B cell (primary cell): ENCODE measurements at regions not wholly inside any gene's neighbourhood (a gene's known extent, or its start where the extent isn't known, plus 50 kb on each side); places are given as distances from the start of the nearest gene placed in this dataset.

Source experiments
- ATAC-seq: fragments of 200-7000 bp; cut with Tn5 transposase; one replicate; pipeline ENCODE4 v1.10.0; 2021; ENCODE audit warnings: low read depth, mild to moderate bottlenecking, moderate number of reproducible peaks, moderate library complexity
- CTCF ChIA-PET: fragments of 350-600 bp; sonication (Branson Sonifier 250); formaldehyde crosslinking; loops from one replicate; lab custom pipeline; 2021; ENCODE audit warnings: antibody characterized with exemption, inconsistent platforms; lab: Charles Lee
- POLR2A ChIA-PET: fragments of 350-600 bp; sonication (Branson Sonifier 250); formaldehyde crosslinking; loops from one replicate; lab custom pipeline; 2021; ENCODE audit warnings: antibody characterized with exemption; lab: Charles Lee
- DNase-seq: peaks from one replicate; pipeline ENCODE4 v3.0.0; 2013
- H2AFZ ChIP-seq: 2 replicates; pipeline ENCODE4 v1.6.1; 2012; ENCODE audit warnings: mild to moderate bottlenecking, low read depth, low read length; ENCODE audit not compliant: insufficient read depth, poor library complexity, severe bottlenecking
- H3K27ac ChIP-seq, 2 donors: 1 replicate in 1 of 2; 2 replicates in 1 of 2; pipeline ENCODE4 v1.5.1; 2012 to 2013; ENCODE audit warnings: low read length in 2 of 2, mild to moderate bottlenecking in 2 of 2, moderate library complexity in 1 of 2
- H3K27me3 ChIP-seq, 4 experiments: fragments of 200-600 bp in 1 of 4; sonication (generic) in 1 of 4; replicated peaks in 1 of 4; 1 replicate in 2 of 4; 2 replicates in 2 of 4; pipeline versions ENCODE4 v1.6.1 to v1.7.0; 2013 to 2016; ENCODE audit warnings: low read length in 3 of 4, mild to moderate bottlenecking in 2 of 4, mixed read lengths in 1 of 4, moderate library complexity in 1 of 4; ENCODE audit not compliant: insufficient read depth in 4 of 4, control insufficient read depth in 3 of 4; ENCODE audit errors: control extremely low read depth in 1 of 4
- H3K36me3 ChIP-seq, 2 experiments: replicated peaks in 1 of 2; 1 replicate in 1 of 2; 2 replicates in 1 of 2; pipeline versions ENCODE4 v1.6.1 to v1.7.1; 2013; ENCODE audit warnings: low read length in 1 of 2; ENCODE audit not compliant: insufficient read depth in 2 of 2, control insufficient read depth in 1 of 2; ENCODE audit errors: control extremely low read depth in 1 of 2, extremely low read depth in 1 of 2
- H3K4me1 ChIP-seq, 2 donors: fragments of 200-600 bp in 1 of 2; sonication (generic) in 1 of 2; 1 replicate in 1 of 2; 2 replicates in 1 of 2; pipeline versions ENCODE4 v1.5.1 to v1.6.1; 2013 to 2017; ENCODE audit warnings: low read length in 2 of 2; ENCODE audit not compliant: control insufficient read depth in 2 of 2, insufficient read depth in 2 of 2
- H3K4me2 ChIP-seq: replicated peaks from 2 replicates; pipeline ENCODE3; 2012; ENCODE audit warnings: mild to moderate bottlenecking, low read depth, low read length; ENCODE audit not compliant: poor library complexity, severe bottlenecking
- H3K4me3 ChIP-seq, 5 experiments: fragments of 200-600 bp in 1 of 5; sonication (generic) in 1 of 5; 1 replicate in 3 of 5; 2 replicates in 2 of 5; pipeline versions ENCODE4 v1.5.1 to v1.7.0; 2011 to 2016; ENCODE audit warnings: low read length in 4 of 5, mild to moderate bottlenecking in 4 of 5, low read depth in 2 of 5, control low read depth in 1 of 5, moderate library complexity in 1 of 5; ENCODE audit not compliant: insufficient read depth in 1 of 5; ENCODE audit errors: control extremely low read depth in 1 of 5, extremely low read depth in 1 of 5
- H3K79me2 ChIP-seq: fragments of 200-600 bp; sonication (generic); one replicate; pipeline ENCODE4 v1.6.0; 2016; ENCODE audit warnings: low read length; ENCODE audit not compliant: control insufficient read depth, insufficient read depth
- H3K9ac ChIP-seq: fragments of 200-600 bp; sonication (generic); 2 replicates; pipeline ENCODE4 v1.6.1; 2017; ENCODE audit warnings: mild to moderate bottlenecking, low read length, moderate library complexity
- H3K9me3 ChIP-seq, 3 donors: one replicate each; pipeline versions ENCODE4 v1.6.1 to v1.7.1; 2013; ENCODE audit warnings: low read length in 2 of 3; ENCODE audit not compliant: control insufficient read depth in 2 of 3, insufficient read depth in 1 of 3; ENCODE audit errors: control extremely low read depth in 1 of 3
- H4K20me1 ChIP-seq: 2 replicates; pipeline ENCODE4 v1.6.0; 2012; ENCODE audit warnings: mild to moderate bottlenecking, low read length; ENCODE audit not compliant: insufficient read depth, control insufficient read depth, poor library complexity, severe bottlenecking
- H3K27ac Mint-ChIP-seq: one replicate; pipeline ENCODE4 v1.8.0; 2021; ENCODE audit warnings: mixed read lengths
- H3K27me3 Mint-ChIP-seq: one replicate; pipeline ENCODE4 v1.8.0; 2021; ENCODE audit warnings: mixed read lengths
- H3K4me1 Mint-ChIP-seq: one replicate; pipeline ENCODE4 v1.8.0; 2021; ENCODE audit warnings: mixed read lengths
- H3K4me3 Mint-ChIP-seq: one replicate; pipeline ENCODE4 v1.8.0; 2021; ENCODE audit warnings: mixed read lengths
- H3K9me3 Mint-ChIP-seq: one replicate; pipeline ENCODE4 v1.8.0; 2022; ENCODE audit warnings: mixed read lengths; ENCODE audit not compliant: insufficient read depth
- CTCF ChIP-seq: fragments of 200-600 bp; IDR thresholded peaks from one replicate; pipeline ENCODE4 v1.8.0; 2022; ENCODE audit warnings: antibody characterized with exemption, mild to moderate bottlenecking
- EZH2 ChIP-seq: IDR thresholded peaks from 2 replicates; pipeline ENCODE4 v1.6.1; 2012; ENCODE audit warnings: borderline replicate concordance, low read depth, mild to moderate bottlenecking, moderate library complexity, low read length; ENCODE audit not compliant: insufficient read depth, poor library complexity, severe bottlenecking
- WGBS: methylation state at CpG from one replicate; pipeline ENCODE4 v1.1.5; 2013; ENCODE audit warnings: missing lambda C conversion rate; ENCODE audit not compliant: insufficient coverage; 5-methylcytosine and 5-hydroxymethylcytosine counted together
- intact Hi-C: fragments of 100-400 bp; cut with micrococcal nuclease; formaldehyde crosslinking; loops from one replicate; pipeline ENCODE4 v1.10.0; 2022

DNA sequence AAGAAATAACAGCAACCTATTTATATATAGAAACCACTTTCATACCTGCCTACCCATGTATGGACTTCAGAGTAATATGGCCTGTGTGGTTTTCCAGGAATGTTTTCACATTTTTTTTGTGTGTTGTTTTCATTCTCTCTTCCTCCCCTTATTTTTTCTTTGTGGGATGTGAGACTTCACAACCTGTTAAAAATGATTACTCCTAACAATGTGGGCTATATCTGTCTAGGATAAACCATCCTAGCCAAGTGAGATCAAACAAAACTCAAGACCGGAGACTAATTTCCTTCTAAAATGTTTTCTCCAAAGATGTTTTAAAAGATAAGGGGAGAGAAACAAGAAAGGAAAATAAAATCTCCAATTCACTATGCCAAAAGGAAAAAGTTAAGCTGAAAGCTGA lies 106.1 kb upstream of the DIPK2B start:
- no peak overlapping the region for H3K9ac ChIP-seq
- H3K27me3 ChIP-seq = no peaks in the 10 kb centered on the region
- H3K4me1 ChIP-seq = no peaks in the 10 kb centered on the region
- intact Hi-C loops = no loop called here
- no peak overlapping the region for H3K4me2 ChIP-seq
- POLR2A ChIA-PET = no interaction called here
- no peaks in the 10 kb centered on the region for H3K9me3 ChIP-seq
- ATAC-seq (no peak), DNase-seq (no peak)
- no peak overlapping the region for H3K27ac ChIP-seq
- WGBS = no CpG with 5 or more reads among the region's 1 CpG
- Mint-ChIP-seq H3K4me1 (no peaks in the 10 kb centered on the region), H3K9me3 (no peaks in the 10 kb centered on the region), H3K27ac (no peak overlapping the region), H3K27me3 (no peaks in the 10 kb centered on the region), H3K4me3 (no peak overlapping the region)
- TF ChIP-seq EZH2 (no peak), CTCF (no peak)
- no peak overlapping the region for H2AFZ ChIP-seq
- no peaks in the 10 kb centered on the region for H3K36me3 ChIP-seq
- no peaks in the 10 kb centered on the region for H3K79me2 ChIP-seq
- CTCF ChIA-PET = no interaction called here
- no peaks in the 10 kb centered on the region for H4K20me1 ChIP-seq
- no peak overlapping the region for H3K4me3 ChIP-seq

DNA sequence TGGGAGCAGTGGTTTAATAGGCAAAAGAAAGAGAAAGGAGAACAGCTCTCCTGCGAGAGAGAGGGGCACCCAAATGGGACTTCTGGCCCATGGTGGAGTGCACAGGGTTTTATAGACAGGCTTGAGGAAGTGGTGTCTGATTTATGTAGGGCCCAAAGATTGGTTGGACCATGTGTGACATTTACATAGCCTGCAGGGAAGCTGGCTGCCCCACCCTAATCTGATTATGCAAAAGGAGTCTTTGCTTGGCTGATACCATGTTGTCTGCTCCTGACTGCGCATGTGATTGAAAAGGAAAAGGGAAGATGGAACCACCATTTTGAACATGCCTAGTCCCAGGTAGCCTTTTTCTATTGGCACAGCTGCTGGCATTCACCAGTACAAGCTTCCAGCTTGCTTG lies 100.0 kb upstream of the DIPK2B start:
- Histone ChIP-seq H3K27ac (no peak overlapping the region), H2AFZ (no peak overlapping the region), H3K4me3 (no peak overlapping the region), H4K20me1 (no peaks in the 10 kb centered on the region), H3K4me2 (no peak overlapping the region), H3K4me1 (no peaks in the 10 kb centered on the region), H3K36me3 (no peaks in the 10 kb centered on the region), H3K79me2 (no peaks in the 10 kb centered on the region), H3K27me3 (no peaks in the 10 kb centered on the region), H3K9me3 (no peaks in the 10 kb centered on the region), H3K9ac (no peak overlapping the region)
- WGBS = no CpG with 5 or more reads among the region's 2 CpGs
- DNase-seq = no peak
- TF ChIP-seq CTCF = no peak
- H3K27ac Mint-ChIP-seq = no peak overlapping the region
- peaks cover 4% of the 10 kb centered on the region for H3K27me3 Mint-ChIP-seq
- H3K4me1 Mint-ChIP-seq = no peaks in the 10 kb centered on the region
- intact Hi-C loops = no loop called here
- H3K4me3 Mint-ChIP-seq = no peak overlapping the region
- CTCF ChIA-PET = no interaction called here
- H3K9me3 Mint-ChIP-seq = no peaks in the 10 kb centered on the region
- ATAC-seq = no peak
- POLR2A ChIA-PET = no interaction called here
